ENCODE measurements at regions not wholly inside any gene's neighbourhood (a gene's known extent, or its start where the extent isn't known, plus 50 kb on each side); places are given as distances from the start of the nearest gene placed in this dataset.

GRCh38 chr2:147051814-147052213, 793.0 kb upstream of the ACVR2A start:
- no peak overlapping the region for H3K4me3 ChIP-seq (ENCODE audit: control extremely low read depth in 1 of 5, extremely low read depth in 1 of 5, insufficient read depth in 1 of 5, low read depth in 2 of 5, low read length in 4 of 5)
- H3K27me3 ChIP-seq (replicated peaks in 1 of 4; ENCODE audit: control extremely low read depth in 1 of 4, control insufficient read depth in 3 of 4, insufficient read depth in 4 of 4, low read length in 3 of 4): no peaks in the 10 kb centered on the region
- H2AFZ ChIP-seq (ENCODE audit: insufficient read depth, low read depth, low read length, poor library complexity, severe bottlenecking): no peak overlapping the region
- no peak for TF ChIP-seq EZH2 (IDR thresholded peaks at IDR 0.05; ENCODE audit: borderline replicate concordance, insufficient read depth, low read depth, low read length, poor library complexity, severe bottlenecking)
- TF ChIP-seq CTCF (IDR thresholded peaks at IDR 0.05): no peak
- WGBS (ENCODE audit: insufficient coverage): no CpG with 5 or more reads among the region's 3 CpGs
- intact Hi-C loops (cut with micrococcal nuclease): no loop called here
- Mint-ChIP-seq H3K4me3 (no peak overlapping the region), H3K27me3 (peaks cover 7% of the 10 kb centered on the region), H3K27ac (no peak overlapping the region), H3K4me1 (no peaks in the 10 kb centered on the region), H3K9me3 (ENCODE audit: insufficient read depth) (no peaks in the 10 kb centered on the region)
- H3K79me2 ChIP-seq (ENCODE audit: control insufficient read depth, insufficient read depth, low read length): no peaks in the 10 kb centered on the region
- peaks cover 0 to 5% (median 0%) of the 10 kb centered on the region in 3 donors for H3K9me3 ChIP-seq (ENCODE audit: control extremely low read depth in 1 of 3, control insufficient read depth in 2 of 3, insufficient read depth in 1 of 3, low read length in 2 of 3)
- no peaks in the 10 kb centered on the region for H3K36me3 ChIP-seq (replicated peaks in 1 of 2; ENCODE audit: control extremely low read depth in 1 of 2, control insufficient read depth in 1 of 2, extremely low read depth in 1 of 2, insufficient read depth in 2 of 2, low read length in 1 of 2)
- POLR2A ChIA-PET: no interaction called here
- no peak overlapping the region for H3K4me2 ChIP-seq (replicated peaks; ENCODE audit: low read depth, low read length, poor library complexity, severe bottlenecking)
- H3K27ac ChIP-seq (ENCODE audit: low read length in 2 of 2): no peak overlapping the region
- DNase-seq: no peak
- ATAC-seq (ENCODE audit: low read depth): no peak
- H3K9ac ChIP-seq (ENCODE audit: low read length): no peak overlapping the region
- no peaks in the 10 kb centered on the region for H4K20me1 ChIP-seq (ENCODE audit: control insufficient read depth, insufficient read depth, low read length, poor library complexity, severe bottlenecking)
- CTCF ChIA-PET: interaction anchor here (1.3 kb wide), 1 partner anchor 860 kb away, joined by 4 read pairs; no protein-coding TSS in a partner anchor
- H3K4me1 ChIP-seq (ENCODE audit: control insufficient read depth in 2 of 2, insufficient read depth in 2 of 2, low read length in 2 of 2): no peaks in the 10 kb centered on the region

GRCh38 chr2:147051248-147051647, 793.6 kb upstream of the ACVR2A start:
- Histone ChIP-seq H3K79me2 (ENCODE audit: control insufficient read depth, insufficient read depth, low read length) (no peaks in the 10 kb centered on the region), H4K20me1 (ENCODE audit: control insufficient read depth, insufficient read depth, low read length, poor library complexity, severe bottlenecking) (no peaks in the 10 kb centered on the region), H3K27me3 (replicated peaks in 1 of 4; ENCODE audit: control extremely low read depth in 1 of 4, control insufficient read depth in 3 of 4, insufficient read depth in 4 of 4, low read length in 3 of 4) (no peaks in the 10 kb centered on the region), H3K36me3 (replicated peaks in 1 of 2; ENCODE audit: control extremely low read depth in 1 of 2, control insufficient read depth in 1 of 2, extremely low read depth in 1 of 2, insufficient read depth in 2 of 2, low read length in 1 of 2) (no peaks in the 10 kb centered on the region), H3K4me1 (ENCODE audit: control insufficient read depth in 2 of 2, insufficient read depth in 2 of 2, low read length in 2 of 2) (no peaks in the 10 kb centered on the region), H3K9ac (ENCODE audit: low read length) (no peak overlapping the region), H3K9me3 (ENCODE audit: control extremely low read depth in 1 of 3, control insufficient read depth in 2 of 3, insufficient read depth in 1 of 3, low read length in 2 of 3) (peaks cover 0 to 5% (median 0%) of the 10 kb centered on the region in 3 donors), H2AFZ (ENCODE audit: insufficient read depth, low read depth, low read length, poor library complexity, severe bottlenecking) (no peak overlapping the region), H3K4me2 (replicated peaks; ENCODE audit: low read depth, low read length, poor library complexity, severe bottlenecking) (no peak overlapping the region), H3K27ac (ENCODE audit: low read length in 2 of 2) (no peak overlapping the region), H3K4me3 (ENCODE audit: control extremely low read depth in 1 of 5, extremely low read depth in 1 of 5, insufficient read depth in 1 of 5, low read depth in 2 of 5, low read length in 4 of 5) (no peak overlapping the region)
- no peak overlapping the region for H3K4me3 Mint-ChIP-seq
- no peaks in the 10 kb centered on the region for H3K9me3 Mint-ChIP-seq (ENCODE audit: insufficient read depth)
- intact Hi-C loops (cut with micrococcal nuclease): no loop called here
- H3K4me1 Mint-ChIP-seq: no peaks in the 10 kb centered on the region
- TF ChIP-seq CTCF (IDR thresholded peaks at IDR 0.05): no peak
- TF ChIP-seq EZH2 (IDR thresholded peaks at IDR 0.05; ENCODE audit: borderline replicate concordance, insufficient read depth, low read depth, low read length, poor library complexity, severe bottlenecking): no peak
- H3K27ac Mint-ChIP-seq: no peak overlapping the region
- DNase-seq (no peak), ATAC-seq (ENCODE audit: low read depth) (no peak)
- ChIA-PET CTCF (no interaction called here), POLR2A (no interaction called here)
- H3K27me3 Mint-ChIP-seq: peaks cover 7% of the 10 kb centered on the region
